ENCODE measurements at regions not wholly inside any gene's neighbourhood (a gene's known extent, or its start where the extent isn't known, plus 50 kb on each side); places are given as distances from the start of the nearest gene placed in this dataset.

DNA sequence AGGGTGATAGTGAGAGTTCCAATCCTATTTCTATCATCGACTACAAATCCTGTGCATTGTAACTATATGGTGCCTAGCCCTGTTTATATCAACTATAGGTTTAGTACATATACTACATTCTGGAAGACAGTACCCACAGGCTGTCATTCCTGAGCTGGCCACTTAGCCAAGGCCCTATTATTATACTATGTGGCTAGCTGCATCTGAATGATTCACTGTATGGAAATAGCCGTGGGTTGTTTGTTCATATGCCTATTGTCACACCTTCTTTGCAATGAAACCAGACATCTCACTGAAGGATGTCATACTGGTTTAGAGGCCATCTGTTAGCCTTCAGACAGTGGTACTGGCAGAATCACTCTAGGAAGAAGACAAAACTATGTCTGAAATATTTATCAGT is 62.3 kb upstream of the FSIP2 start:
- TF ChIP-seq, protein P1, sequence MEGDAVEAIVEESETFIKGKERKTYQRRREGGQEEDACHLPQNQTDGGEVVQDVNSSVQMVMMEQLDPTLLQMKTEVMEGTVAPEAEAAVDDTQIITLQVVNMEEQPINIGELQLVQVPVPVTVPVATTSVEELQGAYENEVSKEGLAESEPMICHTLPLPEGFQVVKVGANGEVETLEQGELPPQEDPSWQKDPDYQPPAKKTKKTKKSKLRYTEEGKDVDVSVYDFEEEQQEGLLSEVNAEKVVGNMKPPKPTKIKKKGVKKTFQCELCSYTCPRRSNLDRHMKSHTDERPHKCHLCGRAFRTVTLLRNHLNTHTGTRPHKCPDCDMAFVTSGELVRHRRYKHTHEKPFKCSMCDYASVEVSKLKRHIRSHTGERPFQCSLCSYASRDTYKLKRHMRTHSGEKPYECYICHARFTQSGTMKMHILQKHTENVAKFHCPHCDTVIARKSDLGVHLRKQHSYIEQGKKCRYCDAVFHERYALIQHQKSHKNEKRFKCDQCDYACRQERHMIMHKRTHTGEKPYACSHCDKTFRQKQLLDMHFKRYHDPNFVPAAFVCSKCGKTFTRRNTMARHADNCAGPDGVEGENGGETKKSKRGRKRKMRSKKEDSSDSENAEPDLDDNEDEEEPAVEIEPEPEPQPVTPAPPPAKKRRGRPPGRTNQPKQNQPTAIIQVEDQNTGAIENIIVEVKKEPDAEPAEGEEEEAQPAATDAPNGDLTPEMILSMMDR (IDR thresholded peaks at IDR 0.05; ENCODE audit: control extremely low read depth in 1 of 3, insufficient read depth in 1 of 3, low read depth in 1 of 3, low read length in 3 of 3) = no peak
- TF ChIP-seq POLR2AphosphoS5 (IDR thresholded peaks at IDR 0.05; ENCODE audit: low read depth, low read length) (no peak), POLR2A (IDR thresholded peaks at IDR 0.05; ENCODE audit: control extremely low read depth in 1 of 2, low read depth in 2 of 2, low read length in 2 of 2) (no peak), EZH2 (IDR thresholded peaks at IDR 0.05; ENCODE audit: low read depth, low read length, severe bottlenecking) (no peak), TAF1 (IDR thresholded peaks at IDR 0.05; ENCODE audit: low read depth, low read length) (no peak), CEBPB (IDR thresholded peaks at IDR 0.05; ENCODE audit: low read depth, low read length) (no peak), RNF2 (IDR thresholded peaks at IDR 0.05; ENCODE audit: borderline replicate concordance, low read depth, low read length, missing control alignments, poor library complexity, severe bottlenecking) (no peak), SRF (IDR thresholded peaks at IDR 0.05; ENCODE audit: low read depth, low read length) (no peak)
- TF ChIP-seq, protein P2, sequence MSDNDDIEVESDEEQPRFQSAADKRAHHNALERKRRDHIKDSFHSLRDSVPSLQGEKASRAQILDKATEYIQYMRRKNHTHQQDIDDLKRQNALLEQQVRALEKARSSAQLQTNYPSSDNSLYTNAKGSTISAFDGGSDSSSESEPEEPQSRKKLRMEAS (IDR thresholded peaks at IDR 0.05) = no peak

All from H1 (cell line).